Activated naive CD4-positive, alpha-beta T cell treated with anti-CD3 and anti-CD28 coated beads for 36 hours (primary cell): ENCODE measurements at regions not wholly inside any gene's neighbourhood (a gene's known extent, or its start where the extent isn't known, plus 50 kb on each side); places are given as distances from the start of the nearest gene placed in this dataset.

Experiments
- CTCF ChIA-PET: fragments of 350-600 bp; sonication (Branson Sonifier 250); formaldehyde crosslinking; loops from one replicate; lab custom pipeline; 2021; ENCODE audit warnings: antibody characterized with exemption; lab: Charles Lee
- DNase-seq: peaks from one replicate; pipeline ENCODE4 v3.0.0-alpha.2; 2020
- H3K27ac Mint-ChIP-seq: one replicate; pipeline ENCODE4 v1.8.0; 2021; ENCODE audit warnings: mild to moderate bottlenecking, mixed read lengths
- H3K27me3 Mint-ChIP-seq: one replicate; pipeline ENCODE4 v1.8.0; 2021; ENCODE audit warnings: low read depth, mixed read lengths
- H3K36me3 Mint-ChIP-seq: one replicate; pipeline ENCODE4 v1.8.0; 2021; ENCODE audit warnings: low read depth, mixed read lengths
- H3K4me1 Mint-ChIP-seq: one replicate; pipeline ENCODE4 v1.8.0; 2021; ENCODE audit warnings: low read depth, mixed read lengths
- H3K4me3 Mint-ChIP-seq: one replicate; pipeline ENCODE4 v1.8.0; 2021; ENCODE audit warnings: mild to moderate bottlenecking, moderate library complexity, mixed read lengths
- H3K9me3 Mint-ChIP-seq: one replicate; pipeline ENCODE4 v1.8.0; 2021; ENCODE audit warnings: mixed read lengths
- intact Hi-C: fragments of 100-400 bp; cut with micrococcal nuclease; formaldehyde crosslinking; loops from one replicate; pipeline ENCODE4 v1.15.1; 2023

DNA sequence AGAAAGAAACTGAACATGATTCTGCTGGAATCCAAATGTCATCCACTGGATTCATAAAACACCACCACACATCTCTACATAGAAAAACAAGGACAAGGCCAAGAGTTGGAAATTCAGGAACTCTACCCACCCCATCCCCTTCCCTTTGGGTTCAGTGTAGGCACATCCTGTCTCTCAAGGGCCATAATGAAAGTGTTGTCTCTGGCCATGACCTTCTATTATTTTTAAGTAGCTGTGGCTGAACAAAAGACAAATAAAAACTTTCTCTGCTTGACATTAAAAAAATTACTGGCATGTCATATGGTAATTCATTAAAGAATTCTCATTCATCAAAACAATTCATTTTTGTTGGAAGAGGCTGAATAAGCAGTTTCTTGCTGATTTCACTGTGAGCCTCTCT lies 54.9 kb upstream of the ZBTB18 start:
- CTCF ChIA-PET: no interaction called here
- no peak for DNase-seq
- Mint-ChIP-seq H3K4me3 (no peak overlapping the region), H3K9me3 (peaks cover 4% of the 10 kb centered on the region), H3K27me3 (no peaks in the 10 kb centered on the region), H3K4me1 (no peaks in the 10 kb centered on the region), H3K36me3 (no peaks in the 10 kb centered on the region), H3K27ac (no peak overlapping the region)
- intact Hi-C loops: no loop called here

DNA sequence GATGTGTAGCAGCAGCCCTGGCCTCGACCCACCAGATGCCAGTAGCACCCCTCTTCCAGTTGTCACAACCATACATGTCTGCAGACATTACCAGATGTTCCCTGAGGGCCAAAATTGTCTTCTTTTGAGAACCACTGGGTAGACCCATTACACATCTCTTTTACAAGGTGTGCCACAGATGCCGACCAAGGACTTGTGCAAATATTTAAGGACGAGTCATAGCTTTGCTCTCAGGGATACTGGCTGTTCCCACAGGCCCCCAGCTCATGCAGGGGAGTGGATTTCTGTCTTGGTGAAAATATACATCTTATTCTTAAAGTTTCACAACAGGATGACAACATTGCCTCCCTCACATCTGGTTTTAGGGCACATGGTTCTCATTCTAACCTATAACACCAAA lies 59.4 kb upstream of the ZBTB18 start:
- intact Hi-C loops: no loop called here
- DNase-seq: no peak
- H3K27ac Mint-ChIP-seq: no peak overlapping the region
- H3K4me3 Mint-ChIP-seq: no peak overlapping the region
- H3K9me3 Mint-ChIP-seq: peaks cover 6% of the 10 kb centered on the region
- no peaks in the 10 kb centered on the region for H3K27me3 Mint-ChIP-seq
- CTCF ChIA-PET: no interaction called here
- H3K36me3 Mint-ChIP-seq: peaks cover 2% of the 10 kb centered on the region
- no peaks in the 10 kb centered on the region for H3K4me1 Mint-ChIP-seq

DNA sequence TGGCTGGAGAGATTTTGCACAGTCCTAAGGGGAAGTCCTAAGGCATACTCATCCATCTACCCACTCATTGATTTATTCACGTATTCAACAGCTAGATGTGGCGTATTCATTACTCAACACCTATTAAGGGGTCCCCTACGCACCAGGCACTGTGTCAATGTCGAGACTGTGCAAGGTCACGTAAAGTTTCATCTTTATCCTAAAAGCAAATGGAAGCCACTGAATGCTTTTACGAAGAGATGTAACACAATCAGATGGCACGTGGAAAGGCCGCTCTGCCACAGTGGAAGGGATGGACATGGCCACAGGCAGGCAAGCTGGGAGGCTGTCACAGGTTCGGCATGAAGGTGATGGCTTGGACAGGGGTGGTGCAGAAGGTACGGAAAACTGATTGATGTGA lies 66.3 kb upstream of the ZBTB18 start:
- Mint-ChIP-seq H3K27ac (no peak overlapping the region), H3K4me1 (no peaks in the 10 kb centered on the region), H3K36me3 (no peaks in the 10 kb centered on the region), H3K27me3 (no peaks in the 10 kb centered on the region), H3K9me3 (no peaks in the 10 kb centered on the region), H3K4me3 (no peak overlapping the region)
- no peak for DNase-seq
- CTCF ChIA-PET: no interaction called here
- intact Hi-C loops: no loop called here

DNA sequence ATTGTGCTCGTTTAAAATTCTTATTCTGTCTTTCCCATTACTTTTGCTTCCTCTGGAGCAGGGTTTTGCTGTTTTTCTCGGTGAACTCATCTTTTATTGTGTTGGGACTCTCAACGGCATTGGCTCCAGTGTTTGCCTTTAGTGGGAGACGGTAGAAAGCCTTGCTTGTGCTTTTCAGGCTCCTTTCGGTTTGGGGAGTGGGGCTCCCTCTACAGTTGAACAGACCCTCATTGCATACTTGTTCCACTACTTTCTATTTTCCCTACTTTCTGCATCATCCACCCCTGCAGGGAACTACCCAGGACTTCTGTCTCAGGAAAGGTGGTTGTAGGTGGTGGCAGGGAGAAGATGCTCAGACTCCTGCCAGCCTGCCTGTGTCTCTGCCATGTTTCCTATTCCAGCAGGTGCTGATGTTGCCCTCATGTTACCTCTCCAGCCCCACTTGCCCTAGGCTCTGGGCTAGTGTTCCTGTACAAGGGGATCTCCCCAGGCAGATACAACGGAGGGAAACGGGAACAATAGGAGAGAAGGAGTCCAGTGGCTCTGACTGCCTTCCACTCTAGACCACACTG lies 68.5 kb upstream of the ZBTB18 start:
- Mint-ChIP-seq H3K9me3 (no peaks in the 10 kb centered on the region), H3K27me3 (no peaks in the 10 kb centered on the region), H3K4me3 (no peak overlapping the region), H3K4me1 (no peaks in the 10 kb centered on the region), H3K27ac (no peak overlapping the region), H3K36me3 (no peaks in the 10 kb centered on the region)
- no peak for DNase-seq
- intact Hi-C loops: no loop called here
- CTCF ChIA-PET: no interaction called here

DNA sequence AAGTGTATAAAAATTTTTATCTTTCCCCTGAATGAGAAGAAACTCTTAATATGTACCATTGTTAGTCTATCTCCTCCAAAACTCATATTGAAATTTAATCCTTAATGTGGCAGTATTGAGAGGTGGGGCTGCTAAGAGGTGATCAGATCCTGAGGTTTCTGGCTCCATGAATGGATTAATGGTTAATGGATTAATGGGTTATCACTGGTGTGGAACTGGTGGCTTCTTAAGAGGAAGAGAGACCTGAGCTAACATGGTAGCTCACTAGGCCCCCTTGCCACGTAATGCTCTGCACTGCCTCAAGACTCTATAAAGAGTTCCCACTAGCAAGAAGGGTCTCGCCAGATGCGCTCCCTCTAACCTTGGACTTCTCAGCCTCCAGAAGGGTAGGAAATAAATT lies 70.6 kb upstream of the ZBTB18 start:
- intact Hi-C loops: no loop called here
- Mint-ChIP-seq H3K27me3 (no peaks in the 10 kb centered on the region), H3K36me3 (no peaks in the 10 kb centered on the region), H3K4me1 (no peaks in the 10 kb centered on the region), H3K9me3 (no peaks in the 10 kb centered on the region), H3K27ac (no peak overlapping the region), H3K4me3 (no peak overlapping the region)
- CTCF ChIA-PET: interaction anchor here (0.5 kb wide), 1 partner anchor 816 kb away, joined by 3 read pairs; no protein-coding TSS in a partner anchor
- DNase-seq: no peak

DNA sequence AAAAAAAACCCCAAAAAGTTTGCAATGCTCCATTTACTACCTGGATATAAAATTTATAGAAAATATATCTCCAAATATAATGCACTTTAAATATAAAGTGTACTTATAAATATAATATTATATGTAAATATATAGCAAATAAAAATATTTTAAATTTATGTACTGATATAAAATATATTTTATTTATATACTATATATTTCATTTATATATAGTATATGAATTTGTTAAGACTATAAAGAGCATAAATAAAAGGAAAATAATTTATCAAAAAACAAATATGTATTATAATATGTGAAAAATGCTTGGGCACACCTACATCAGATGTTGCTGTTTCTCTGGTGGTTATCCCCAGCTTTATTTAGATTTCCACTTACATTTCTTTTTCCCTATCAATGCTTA lies 71.0 kb upstream of the ZBTB18 start:
- Mint-ChIP-seq H3K27me3 (no peaks in the 10 kb centered on the region), H3K9me3 (no peaks in the 10 kb centered on the region), H3K36me3 (no peaks in the 10 kb centered on the region), H3K4me3 (no peak overlapping the region), H3K27ac (no peak overlapping the region), H3K4me1 (no peaks in the 10 kb centered on the region)
- intact Hi-C loops: no loop called here
- no peak for DNase-seq
- CTCF ChIA-PET: no interaction called here

DNA sequence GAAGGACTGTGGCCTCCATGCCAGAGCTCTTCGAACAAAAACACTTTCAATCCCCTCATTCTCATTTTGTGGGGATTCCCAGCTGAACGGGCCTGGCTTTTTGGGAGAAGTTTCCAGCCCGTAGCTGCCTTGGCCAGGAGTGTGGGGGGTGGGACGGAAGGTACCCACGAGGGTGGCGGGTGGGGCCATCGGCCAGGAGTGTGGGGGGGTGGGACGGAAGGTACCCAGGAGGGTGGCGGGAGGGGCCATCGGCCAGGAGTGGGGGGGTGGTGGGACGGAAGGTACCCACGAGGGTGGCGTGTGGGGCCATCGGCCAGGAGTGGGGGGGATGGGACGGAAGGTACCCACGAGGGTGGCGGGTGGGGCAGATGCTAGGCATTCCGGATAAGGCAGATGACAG lies 71.7 kb upstream of the ZBTB18 start:
- H3K27ac Mint-ChIP-seq: no peak overlapping the region

DNA sequence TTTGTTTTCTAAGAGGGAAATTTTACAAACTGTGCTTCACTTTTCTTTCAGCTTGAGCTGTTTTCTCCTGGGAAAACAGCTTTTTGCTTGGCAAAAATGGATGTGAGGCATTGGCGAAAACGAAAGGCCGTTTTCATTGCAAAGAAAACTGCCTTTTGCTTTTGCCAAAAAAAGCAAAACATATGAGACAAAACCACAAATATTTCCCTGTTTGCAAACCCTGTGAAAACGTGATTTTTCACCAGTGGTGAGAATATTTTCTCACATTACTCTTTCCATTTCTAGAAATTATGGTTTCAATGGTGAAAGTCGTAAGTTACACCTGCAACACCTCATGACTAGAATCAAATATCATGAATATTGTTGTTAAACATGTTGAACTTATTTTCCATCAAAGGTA lies 74.0 kb upstream of the ZBTB18 start:
- no peak for DNase-seq
- intact Hi-C loops: no loop called here
- H3K36me3 Mint-ChIP-seq: no peaks in the 10 kb centered on the region
- no peaks in the 10 kb centered on the region for H3K27me3 Mint-ChIP-seq
- CTCF ChIA-PET: no interaction called here
- no peaks in the 10 kb centered on the region for H3K4me1 Mint-ChIP-seq
- no peak overlapping the region for H3K4me3 Mint-ChIP-seq
- no peak overlapping the region for H3K27ac Mint-ChIP-seq
- H3K9me3 Mint-ChIP-seq: no peaks in the 10 kb centered on the region

More for the DNA sequence above, 71.7 kb upstream of the ZBTB18 start:
- H3K4me3 Mint-ChIP-seq: no peak overlapping the region
- no peaks in the 10 kb centered on the region for H3K9me3 Mint-ChIP-seq
- H3K4me1 Mint-ChIP-seq: no peaks in the 10 kb centered on the region
- no peaks in the 10 kb centered on the region for H3K36me3 Mint-ChIP-seq
- DNase-seq: no peak
- intact Hi-C loops: no loop called here
- H3K27me3 Mint-ChIP-seq: no peaks in the 10 kb centered on the region
- CTCF ChIA-PET: interaction anchor here (0.7 kb wide), 1 partner anchor 95 kb away, joined by 3 read pairs; no protein-coding TSS in a partner anchor

DNA sequence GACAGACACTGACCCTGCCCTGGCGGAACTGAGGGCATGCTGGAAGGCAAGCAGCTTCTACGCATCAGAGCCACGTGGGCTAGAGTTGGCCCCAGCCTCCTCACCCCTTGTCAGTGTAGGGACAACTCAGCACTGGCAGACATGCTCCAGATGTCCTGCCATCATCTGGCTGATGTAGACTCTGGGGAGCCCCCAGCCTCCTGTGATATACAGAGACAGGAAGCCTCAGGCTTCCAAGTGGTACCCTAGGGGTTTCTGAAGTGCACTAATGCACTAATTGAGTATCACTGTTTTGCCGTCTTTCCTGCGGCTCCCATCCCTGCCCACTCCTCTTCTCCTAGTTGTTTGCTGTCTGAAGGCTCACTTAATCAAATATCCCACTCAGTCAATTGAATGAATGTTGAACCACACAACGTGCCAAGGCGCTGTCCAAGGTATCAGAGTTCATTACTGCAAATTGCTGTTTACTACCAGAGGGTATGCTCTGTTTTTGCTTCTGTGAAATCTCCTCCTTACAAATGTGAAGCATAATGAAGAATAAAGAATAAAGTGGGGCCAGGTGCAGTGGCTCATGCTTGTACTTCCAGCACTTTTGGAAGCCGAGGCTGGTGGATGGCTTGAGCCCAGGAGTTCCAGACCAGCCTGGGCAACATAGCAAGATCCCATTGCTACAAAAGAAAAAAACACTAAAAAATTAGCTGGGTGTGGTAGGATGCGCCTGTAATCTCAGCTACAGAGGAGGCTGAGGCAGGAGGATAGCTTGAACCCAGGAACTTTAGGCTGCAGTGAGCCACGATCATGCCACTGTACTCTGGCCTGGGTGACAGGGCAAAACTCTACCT lies 76.4 kb upstream of the ZBTB18 start:
- CTCF ChIA-PET: interaction anchor here (0.6 kb wide), 1 partner anchor 822 kb away, joined by 4 read pairs; no protein-coding TSS in a partner anchor
- Mint-ChIP-seq H3K4me1 (no peaks in the 10 kb centered on the region), H3K9me3 (no peaks in the 10 kb centered on the region), H3K36me3 (no peaks in the 10 kb centered on the region), H3K27me3 (no peaks in the 10 kb centered on the region), H3K4me3 (no peak overlapping the region), H3K27ac (no peak overlapping the region)
- intact Hi-C loops: no loop called here
- peak; percentile 14 for DNase-seq

DNA sequence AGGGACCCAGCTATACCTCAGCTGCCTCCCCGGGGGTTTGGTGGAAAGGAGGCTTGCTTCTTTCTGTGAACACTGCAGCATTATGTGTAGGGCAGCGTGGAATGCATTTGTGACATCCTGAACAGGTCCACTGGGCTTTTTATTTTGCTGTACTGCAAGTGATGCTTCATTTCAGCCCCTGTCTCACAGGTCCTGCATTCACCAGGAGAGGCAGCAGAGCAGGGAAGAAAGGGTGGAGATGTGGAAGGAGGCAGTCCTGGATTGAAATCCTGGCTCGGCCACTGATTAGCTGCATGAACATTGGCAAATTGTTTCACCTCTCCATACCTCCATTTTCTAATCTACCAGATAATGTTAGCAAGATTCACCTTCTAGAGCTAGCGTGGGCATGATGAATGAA lies 77.9 kb upstream of the ZBTB18 start:
- intact Hi-C loops: no loop called here
- Mint-ChIP-seq H3K4me3 (no peak overlapping the region), H3K27ac (no peak overlapping the region), H3K9me3 (no peaks in the 10 kb centered on the region), H3K4me1 (no peaks in the 10 kb centered on the region), H3K36me3 (no peaks in the 10 kb centered on the region), H3K27me3 (no peaks in the 10 kb centered on the region)
- CTCF ChIA-PET: no interaction called here
- DNase-seq: no peak

DNA sequence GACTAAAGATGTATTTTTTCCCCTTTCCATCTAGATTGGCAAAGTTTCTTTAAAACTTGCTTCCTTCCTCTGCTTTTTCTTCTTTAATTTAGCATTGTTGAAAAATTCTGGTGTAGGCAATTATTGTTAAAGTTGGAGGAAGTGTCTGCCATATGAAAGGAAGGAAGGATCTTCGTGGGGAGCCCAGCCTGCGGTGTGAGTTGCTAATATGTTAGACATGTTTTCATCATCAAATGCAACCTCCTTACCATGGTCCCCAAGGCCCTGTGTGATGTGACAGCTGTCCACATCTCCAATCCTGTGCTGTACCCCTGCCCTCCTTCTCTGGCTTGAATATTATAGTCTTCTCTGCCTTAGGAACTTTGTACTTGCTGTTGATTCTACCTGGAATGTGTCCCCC lies 81.0 kb upstream of the ZBTB18 start:
- CTCF ChIA-PET: no interaction called here
- intact Hi-C loops: no loop called here
- DNase-seq: no peak
- Mint-ChIP-seq H3K27ac (no peak overlapping the region), H3K4me3 (no peak overlapping the region), H3K9me3 (no peaks in the 10 kb centered on the region), H3K4me1 (no peaks in the 10 kb centered on the region), H3K36me3 (no peaks in the 10 kb centered on the region), H3K27me3 (no peaks in the 10 kb centered on the region)

DNA sequence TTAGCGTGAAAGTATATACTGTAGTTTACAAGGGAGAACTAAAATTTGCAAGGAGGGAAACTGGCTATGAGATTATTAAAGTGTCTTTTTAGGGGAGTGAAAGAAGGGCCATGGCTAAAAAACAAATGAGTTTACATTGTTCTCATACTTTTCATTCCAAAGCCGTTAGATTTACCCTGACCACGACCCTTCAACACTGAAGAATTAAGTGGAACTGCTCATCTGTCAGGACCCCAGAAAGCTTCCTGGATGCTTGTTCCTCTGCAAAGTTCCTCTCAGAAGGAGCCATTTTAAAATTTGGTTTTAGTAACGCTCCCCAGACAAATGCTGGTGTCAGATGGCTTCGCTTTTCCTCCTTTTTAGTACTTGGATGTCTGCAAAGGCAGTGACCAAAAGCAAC lies 82.7 kb upstream of the ZBTB18 start:
- intact Hi-C loops: no loop called here

DNA sequence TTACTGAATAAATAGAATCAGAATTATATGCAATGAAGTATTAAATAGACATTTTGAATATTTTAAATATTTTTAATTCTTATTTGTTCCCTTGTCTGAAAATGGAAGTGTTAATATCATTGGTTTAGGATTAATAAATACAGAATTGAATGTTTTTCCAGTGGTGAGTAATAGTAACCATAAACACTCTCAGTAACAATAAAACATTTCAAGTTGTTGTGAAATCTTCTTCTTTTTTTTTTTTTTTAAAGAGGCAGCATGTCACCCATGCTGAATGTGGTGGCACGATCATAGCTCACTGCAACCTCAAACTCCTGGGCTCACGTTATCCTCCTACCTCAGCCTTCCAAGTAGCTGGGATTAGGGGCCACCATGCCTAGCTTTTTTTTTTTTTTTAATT lies 86.2 kb upstream of the ZBTB18 start:
- CTCF ChIA-PET: no interaction called here
- H3K27me3 Mint-ChIP-seq: no peaks in the 10 kb centered on the region
- H3K4me1 Mint-ChIP-seq: no peaks in the 10 kb centered on the region
- no peaks in the 10 kb centered on the region for H3K9me3 Mint-ChIP-seq
- intact Hi-C loops: no loop called here
- no peak overlapping the region for H3K27ac Mint-ChIP-seq
- DNase-seq: no peak
- H3K4me3 Mint-ChIP-seq: no peak overlapping the region
- H3K36me3 Mint-ChIP-seq: no peaks in the 10 kb centered on the region

More for the DNA sequence above, 82.7 kb upstream of the ZBTB18 start:
- H3K27ac Mint-ChIP-seq: no peak overlapping the region
- H3K9me3 Mint-ChIP-seq: no peaks in the 10 kb centered on the region
- CTCF ChIA-PET: no interaction called here
- no peak for DNase-seq
- no peaks in the 10 kb centered on the region for H3K27me3 Mint-ChIP-seq
- no peaks in the 10 kb centered on the region for H3K4me1 Mint-ChIP-seq
- H3K36me3 Mint-ChIP-seq: no peaks in the 10 kb centered on the region
- H3K4me3 Mint-ChIP-seq: no peak overlapping the region
